ENCODE measurements at regions not wholly inside any gene's neighbourhood (a gene's known extent, or its start where the extent isn't known, plus 50 kb on each side); places are given as distances from the start of the nearest gene placed in this dataset.
"Not testable (repeated sequence)": the region's sequence is repeated elsewhere in the genome, so short reads cannot be mapped to it uniquely, and the experiment has no call there.

DNA sequence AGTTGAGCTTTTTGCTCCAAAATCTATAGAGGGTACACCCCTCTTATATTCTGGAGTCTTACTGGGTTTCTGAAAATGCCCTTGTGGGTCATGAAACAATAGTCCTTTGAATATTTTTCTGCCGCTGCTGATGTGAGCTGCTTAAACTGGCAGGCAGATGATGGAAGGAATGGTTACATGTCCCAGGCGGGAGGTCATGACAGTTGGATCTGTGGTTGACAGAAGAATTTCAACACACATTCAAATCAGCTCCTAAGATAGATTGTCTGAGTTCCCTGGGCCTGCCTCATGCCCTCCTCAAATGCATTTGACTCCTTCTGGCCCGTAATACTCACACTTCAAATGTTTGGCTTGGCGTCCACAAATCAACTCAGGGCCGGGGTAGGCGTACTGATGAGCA, 105.0 kb upstream of the IKBKE start:
- peak in 1 of 2 donors; percentile 5 for DNase-seq

DNA sequence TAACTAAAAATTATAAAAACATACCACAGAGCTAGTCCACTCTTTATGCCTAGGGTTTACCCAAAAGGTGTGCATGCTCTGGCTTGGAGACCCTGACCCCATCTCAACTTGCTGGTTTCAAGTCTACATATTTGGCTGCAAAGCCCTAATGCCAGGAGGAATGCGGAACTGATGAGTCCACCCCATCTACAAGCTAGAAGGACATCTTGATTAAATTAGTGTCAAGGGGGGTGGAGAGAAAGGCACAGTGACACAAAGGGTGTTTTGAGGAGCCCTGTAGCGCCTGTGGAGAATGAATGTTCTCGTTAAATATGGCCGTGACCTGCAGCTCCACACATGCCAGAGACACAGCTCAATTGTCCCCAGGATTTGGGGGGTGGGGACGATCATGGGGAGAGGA, 104.1 kb upstream of the IKBKE start:
- not testable (repeated sequence) for DNase-seq

DNA sequence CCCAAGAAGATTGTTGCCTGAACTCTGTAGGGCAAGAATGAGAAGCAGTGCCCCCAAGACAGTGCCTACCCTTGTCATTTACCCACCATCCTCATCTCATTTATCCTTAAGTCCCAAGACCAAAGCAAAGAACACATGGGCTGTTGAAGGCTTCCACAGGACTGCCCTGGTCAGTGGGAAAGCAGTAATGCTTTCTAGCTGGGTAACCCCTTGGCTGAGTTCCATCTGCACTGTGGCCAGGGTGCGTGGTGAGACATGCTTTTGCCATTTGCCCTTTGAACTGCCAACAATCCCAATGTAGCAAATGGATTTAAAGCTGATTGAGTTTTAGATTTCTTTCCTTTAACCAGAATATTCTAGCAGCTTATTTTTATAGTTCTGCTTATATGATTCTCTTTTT, 103.5 kb upstream of the IKBKE start:
- not testable (repeated sequence) for DNase-seq

DNA sequence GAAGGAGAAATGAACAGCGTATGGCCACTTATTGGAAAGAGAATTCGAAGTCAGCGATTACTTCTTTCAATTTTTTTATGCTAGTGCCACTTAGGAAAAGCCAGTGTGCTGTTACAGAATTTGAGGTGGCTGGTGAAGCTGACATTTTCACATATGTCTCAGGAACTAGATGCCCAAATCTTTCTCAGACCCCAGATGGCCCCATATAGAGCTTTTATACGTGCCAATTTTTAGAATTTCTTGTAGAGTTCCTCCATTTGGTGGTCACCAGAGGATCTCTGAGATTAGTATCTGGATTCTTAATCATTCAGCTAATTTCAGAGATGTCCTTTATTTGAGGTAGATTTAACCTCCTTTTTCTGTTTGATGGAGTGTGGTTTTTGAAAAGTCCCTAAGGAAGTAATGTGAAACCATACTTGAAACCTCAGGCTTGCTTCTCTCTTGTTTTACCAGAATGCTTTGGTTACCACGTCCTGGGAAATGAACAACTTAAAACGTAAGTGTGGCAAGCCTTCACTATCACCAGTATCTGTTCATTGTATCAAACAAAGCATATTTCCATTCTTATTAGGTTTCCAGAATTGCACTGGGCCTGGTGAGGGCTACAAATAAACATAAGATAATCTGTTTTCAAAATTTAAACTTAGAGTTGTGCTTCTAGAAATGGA, 102.2 kb upstream of the IKBKE start:
- not testable (repeated sequence) for DNase-seq

DNA sequence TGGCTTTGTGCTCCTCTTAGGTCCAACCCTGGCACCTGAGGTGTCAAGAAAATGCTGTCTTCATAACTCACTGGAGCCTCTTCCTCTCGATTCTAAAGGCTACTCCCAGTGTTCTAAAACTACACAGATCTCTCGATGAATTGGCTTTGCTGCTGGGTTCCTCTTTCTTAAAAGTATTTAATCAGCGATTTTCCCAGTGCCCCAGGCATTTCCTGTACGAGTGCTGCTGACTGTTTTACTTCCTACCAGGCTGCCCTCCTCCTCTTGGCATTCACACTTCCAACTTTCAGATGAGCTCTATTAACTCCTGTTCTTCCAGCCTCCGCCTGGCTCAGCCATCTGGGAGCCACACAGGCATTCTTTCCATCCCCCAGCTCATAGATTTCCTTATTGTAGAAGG, 95.6 kb upstream of the IKBKE start:
- DNase-seq: not testable (repeated sequence)

GRCh38 chr1:206375552-206375951, 94.7 kb upstream of the IKBKE start:
- not testable (repeated sequence) for DNase-seq

DNA sequence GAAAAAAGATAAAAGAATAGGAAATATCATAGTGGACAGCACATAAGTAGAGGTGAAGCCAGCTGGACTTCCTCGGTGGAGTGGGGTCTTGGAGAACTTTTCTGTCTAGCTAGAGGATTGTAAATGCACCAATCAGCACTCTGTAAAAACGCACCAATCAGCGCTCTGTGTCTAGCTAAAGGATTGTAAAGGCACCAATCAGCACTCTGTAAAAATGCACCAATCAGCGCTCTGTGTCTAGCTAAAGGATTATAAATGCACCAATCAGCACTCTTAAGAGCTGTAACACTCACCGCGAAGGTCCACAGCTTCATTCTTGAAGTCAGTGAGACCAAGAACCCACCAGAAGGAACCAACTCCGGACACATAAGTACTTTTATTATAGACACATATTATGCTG, 91.8 kb upstream of the IKBKE start:
- not testable (repeated sequence) for DNase-seq

DNA sequence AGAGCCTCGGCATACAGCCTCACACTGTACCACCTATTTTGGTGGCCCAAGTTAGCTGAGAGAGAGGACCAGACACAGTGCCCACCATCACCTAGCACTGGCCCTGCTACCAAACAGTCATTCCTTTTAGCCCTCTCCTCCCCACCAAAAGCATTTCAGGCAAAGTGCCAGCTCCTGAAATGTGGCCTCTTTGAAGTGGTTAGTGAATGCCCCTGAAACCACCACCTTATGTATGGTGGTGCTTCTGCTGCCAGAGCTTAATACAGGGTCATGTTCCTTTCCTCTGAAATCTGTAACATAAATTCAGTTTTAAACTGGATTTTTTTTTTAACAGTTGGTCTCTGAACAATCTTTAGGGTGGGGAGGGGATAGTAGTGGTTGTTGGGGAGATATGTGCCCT, 91.0 kb upstream of the IKBKE start:
- not testable (repeated sequence) for DNase-seq

GRCh38 chr1:206380163-206380790, 90.0 kb upstream of the IKBKE start:
- DNase-seq: peak; percentile 35 to 71

GRCh38 chr1:206380791-206381610, 89.3 kb upstream of the IKBKE start:
- DNase-seq: peak in 1 of 2 donors; percentile 15

- peak; percentile 22 to 43 for DNase-seq
Observed at GRCh38 chr1:206384029-206384807, 86.1 kb upstream of the IKBKE start.

- DNase-seq: not testable (repeated sequence)
Observed at GRCh38 chr1:206384891-206385290, 85.4 kb upstream of the IKBKE start.

- DNase-seq: not testable (repeated sequence)
Observed at GRCh38 chr1:206387631-206388030, 82.6 kb upstream of the IKBKE start.

DNA sequence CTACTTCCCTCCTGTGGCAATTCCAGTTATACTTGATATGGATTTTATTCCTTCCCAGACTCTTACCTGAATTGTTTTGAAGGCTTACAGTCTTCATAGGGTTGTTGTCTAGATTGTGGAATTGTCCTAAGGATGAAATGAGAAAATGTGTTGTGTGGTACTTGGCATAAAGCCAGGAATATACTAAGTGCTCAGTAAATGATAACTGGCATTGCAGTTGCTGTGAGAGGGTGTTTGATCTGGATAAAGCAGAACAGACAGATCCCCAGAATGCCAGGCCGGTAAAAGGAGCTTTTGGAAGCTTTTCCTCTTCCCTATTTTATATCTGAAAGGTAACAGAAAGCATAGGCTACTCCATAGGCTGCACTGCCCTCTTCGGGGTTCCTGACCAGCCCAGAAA, 78.4 kb upstream of the IKBKE start:
- DNase-seq: not testable (repeated sequence)

- DNase-seq: not testable (repeated sequence)
Observed at GRCh38 chr1:206397501-206397900, 72.8 kb upstream of the IKBKE start.

DNA sequence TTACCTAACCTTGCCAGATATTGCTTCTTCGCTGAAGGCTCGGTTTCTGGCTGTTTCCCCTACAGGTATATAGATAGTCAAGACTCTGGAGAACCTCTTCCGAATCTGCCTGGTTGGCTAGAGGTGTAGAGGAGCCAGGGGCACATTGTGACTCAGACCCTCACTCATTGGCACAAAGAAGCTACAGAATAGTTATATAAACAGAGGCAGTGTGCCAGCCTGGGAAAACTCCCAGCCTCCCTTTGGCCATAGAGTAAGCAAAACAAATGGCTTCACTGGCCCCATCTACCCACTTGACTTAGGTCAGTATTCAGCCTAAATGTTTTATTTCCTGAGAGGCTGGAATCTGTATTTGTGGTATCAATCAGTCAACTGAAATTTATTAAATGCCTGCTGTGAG, 72.0 kb upstream of the IKBKE start:
- not testable (repeated sequence) for DNase-seq

DNA sequence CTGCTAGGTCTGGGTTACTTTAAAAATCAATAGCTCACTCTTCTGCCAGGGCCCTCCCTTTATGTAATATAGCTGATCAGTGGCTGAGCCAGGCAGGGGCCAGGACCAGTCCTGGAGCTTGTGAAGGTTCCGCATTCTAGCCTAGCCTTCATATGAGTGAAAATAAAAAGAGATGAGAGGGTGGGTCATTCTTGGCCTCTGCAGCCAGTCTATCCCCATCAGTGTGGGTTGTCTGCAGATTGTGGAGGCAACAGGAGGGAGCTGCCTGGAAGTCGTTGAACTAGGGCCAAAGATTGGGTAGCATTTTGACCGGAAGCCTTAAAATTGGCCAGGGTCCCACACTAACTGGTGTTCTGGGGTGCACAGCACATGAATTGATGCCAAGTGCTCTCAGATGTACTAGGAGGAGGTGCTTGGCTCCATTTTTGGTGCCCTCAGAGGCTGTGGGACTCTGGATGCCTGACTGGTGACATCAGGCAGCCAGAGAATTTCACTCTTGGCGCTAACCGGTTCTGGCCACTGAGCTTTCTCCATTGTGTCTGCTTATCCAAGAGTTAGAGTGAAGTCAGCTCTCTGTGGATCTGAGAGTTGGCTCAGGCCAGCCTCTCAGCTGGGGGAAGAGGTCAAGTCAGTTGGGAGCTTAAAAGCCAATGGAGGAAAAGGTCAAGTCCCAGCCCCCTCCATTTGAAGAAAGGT, 66.5 kb upstream of the IKBKE start:
- not testable (repeated sequence) for DNase-seq

DNA sequence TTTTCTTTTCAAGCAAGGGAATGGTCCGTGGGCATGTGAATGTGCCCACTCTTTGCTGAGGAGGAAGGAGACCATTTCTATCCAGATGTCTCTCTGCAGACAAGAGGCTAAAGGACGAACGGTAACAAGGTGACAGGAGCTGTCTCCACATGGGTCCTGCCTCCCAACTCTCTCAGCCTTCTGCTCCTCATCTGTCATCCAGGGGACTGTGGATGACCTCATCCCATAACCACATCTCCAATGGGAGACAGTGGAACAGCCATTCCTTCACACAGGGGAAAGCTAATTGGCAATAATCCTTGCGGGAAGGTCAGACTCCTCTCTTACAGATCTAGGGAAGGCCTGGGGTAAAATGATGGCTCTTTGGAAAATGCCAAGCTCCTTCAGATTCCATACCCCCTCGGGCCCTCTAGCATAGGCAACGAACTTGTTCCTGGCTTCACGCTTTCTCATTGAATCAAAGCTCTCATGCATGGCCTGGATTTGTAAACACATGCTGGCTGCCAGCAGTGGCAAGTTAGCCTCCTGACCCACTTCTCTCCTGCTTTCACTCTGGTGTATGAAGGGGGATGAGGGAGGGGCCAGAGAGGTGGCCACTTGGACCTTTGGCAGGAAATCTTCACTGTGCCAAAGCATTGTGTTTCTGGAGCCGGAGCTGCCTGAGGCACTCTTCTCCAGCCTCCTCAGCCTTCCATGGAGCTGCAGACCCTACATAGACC, 65.8 kb upstream of the IKBKE start:
- not testable (repeated sequence) for DNase-seq

DNA sequence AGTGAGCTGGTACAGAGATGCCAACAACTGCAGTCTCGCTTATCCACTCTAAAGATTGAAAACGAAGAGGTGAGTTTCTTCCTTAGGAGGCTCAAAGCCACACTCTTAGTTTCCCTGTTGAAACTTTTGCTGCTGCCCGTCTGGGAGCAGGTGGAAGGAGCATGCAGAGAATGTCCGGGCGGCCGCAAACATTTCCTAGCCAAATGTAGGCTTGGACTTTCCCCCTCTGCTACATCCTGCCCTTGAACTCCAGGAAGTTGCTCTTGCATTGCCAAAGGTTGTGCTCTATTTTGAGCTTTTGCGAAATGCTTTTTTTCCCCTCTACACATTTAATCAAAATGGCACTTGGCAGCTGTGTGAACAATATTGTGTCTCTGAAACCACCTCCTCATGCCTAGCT, 65.0 kb upstream of the IKBKE start:
- not testable (repeated sequence) for DNase-seq

- not testable (repeated sequence) for DNase-seq
Observed at GRCh38 chr1:206408371-206409288, 61.6 kb upstream of the IKBKE start.

Measured in inflammatory macrophage treated with lipopolysaccharide for 1 hour (primary cell).